NCI-H2029 treated with DMSO at 0.1 percent for 48 hours (cell line): ENCODE measurements at regions not wholly inside any gene's neighbourhood (a gene's known extent, or its start where the extent isn't known, plus 50 kb on each side); places are given as distances from the start of the nearest gene placed in this dataset.

Experiments
- DNase-seq: peaks from one replicate; lab custom pipeline; 2025; lab: John Stamatoyannopoulos, UW

- peak; percentile 81 for DNase-seq
Measured at GRCh38 chr11:86193297-86194095, 51.1 kb upstream of the EED start.

GRCh38 chr11:86192519-86193257 lies 51.9 kb upstream of the EED start:
- DNase-seq, result peak; percentile 45

- DNase-seq, result no peak
Measured at GRCh38 chr11:86191874-86192273, 52.7 kb upstream of the EED start.

GRCh38 chr11:86187027-86187426 lies 57.5 kb upstream of the EED start:
- DNase-seq, result no peak

GRCh38 chr11:86186386-86186785 lies 58.2 kb upstream of the EED start:
- DNase-seq, result no peak

DNA sequence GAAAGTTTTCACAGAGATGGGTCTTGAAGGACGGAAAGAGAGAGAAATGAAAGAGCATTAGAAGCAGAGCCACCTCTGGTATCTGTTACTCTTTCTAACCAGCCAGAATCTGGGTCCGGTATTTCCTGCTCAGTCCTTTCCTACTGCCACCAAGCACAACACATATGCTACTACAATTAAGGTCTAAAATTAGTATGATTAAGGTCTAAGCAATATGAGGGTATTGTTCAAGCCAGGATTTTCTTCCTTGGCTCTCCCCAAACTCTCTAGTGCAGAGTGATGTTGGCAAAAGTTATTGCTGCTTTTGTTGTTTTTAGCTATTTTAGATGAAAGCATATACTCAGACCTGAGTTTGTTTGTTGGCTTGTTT lies 59.2 kb upstream of the EED start:
- no peak for DNase-seq

- no peak for DNase-seq
Measured at GRCh38 chr11:86184728-86185380, 59.7 kb upstream of the EED start.

DNA sequence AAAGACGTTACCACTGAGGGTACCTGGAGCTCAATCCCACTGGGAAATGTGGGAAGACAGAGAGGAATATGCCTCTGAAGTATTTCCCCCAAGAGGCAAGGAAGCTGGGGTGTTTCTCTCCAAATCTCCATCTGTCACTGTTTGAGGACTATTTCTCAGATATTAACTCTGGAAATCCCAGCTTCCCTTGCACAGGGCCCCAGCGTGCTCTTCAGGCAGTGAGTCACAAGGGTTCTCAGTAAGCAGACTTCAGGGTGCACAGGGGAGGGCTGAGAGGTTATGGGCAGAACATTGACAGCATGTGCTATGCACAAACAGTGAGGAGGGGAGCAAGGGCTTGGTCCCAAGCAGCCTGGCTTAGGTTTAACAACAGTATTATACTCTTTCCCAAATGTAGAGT lies 60.9 kb upstream of the EED start:
- no peak for DNase-seq

- no peak for DNase-seq
Measured at GRCh38 chr11:86182976-86183584, 61.5 kb upstream of the EED start.

- no peak for DNase-seq
Measured at GRCh38 chr11:86181379-86181778, 63.2 kb upstream of the EED start.

GRCh38 chr11:86180851-86181250 lies 63.7 kb upstream of the EED start:
- no peak for DNase-seq

GRCh38 chr11:86180423-86180822 lies 64.1 kb upstream of the EED start:
- DNase-seq, result no peak

DNA sequence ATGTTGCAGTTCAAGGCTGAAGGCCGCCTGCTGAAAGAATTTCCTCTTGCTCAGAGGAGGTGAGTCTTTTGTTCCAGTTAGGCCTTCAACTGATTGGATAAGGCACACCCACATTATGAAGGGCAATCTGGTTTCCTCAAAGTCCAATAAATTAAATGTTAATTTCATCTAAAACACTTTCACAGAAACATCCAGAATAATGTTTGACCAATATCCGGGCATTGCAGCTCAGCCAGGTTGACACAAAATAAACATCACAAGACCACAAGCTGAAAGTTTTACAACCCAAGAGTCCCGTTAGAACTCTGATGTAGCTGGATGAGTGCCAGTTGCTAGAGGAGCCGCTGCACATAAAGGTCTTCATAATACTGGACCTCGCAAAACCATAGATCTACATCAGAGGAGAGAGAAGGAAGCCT lies 64.9 kb upstream of the EED start:
- no peak for DNase-seq

DNA sequence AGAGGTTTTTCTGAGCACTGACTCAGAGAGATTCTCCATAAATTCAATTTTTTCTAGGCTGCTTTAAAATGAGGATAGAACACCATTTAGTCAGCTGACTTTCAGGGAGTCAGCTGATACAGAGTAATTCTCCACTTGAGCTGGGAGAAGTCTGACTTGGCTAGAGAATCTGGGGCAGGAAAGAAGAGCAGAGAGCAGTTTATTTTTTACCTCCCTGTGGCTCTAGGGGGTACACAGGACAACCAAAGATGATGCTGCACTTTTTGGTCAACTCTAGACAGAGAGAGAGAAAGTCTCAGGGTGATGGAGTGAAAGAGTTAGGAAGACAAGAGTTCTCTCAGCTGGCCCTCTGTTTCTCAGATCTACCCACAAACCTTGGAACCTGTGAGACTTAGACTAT lies 67.3 kb upstream of the EED start:
- DNase-seq, result no peak

GRCh38 chr11:86176165-86176884 lies 68.2 kb upstream of the EED start:
- no peak for DNase-seq

GRCh38 chr11:86175626-86176025 lies 68.9 kb upstream of the EED start:
- DNase-seq, result no peak

- no peak for DNase-seq
Measured at GRCh38 chr11:86175191-86175590, 69.4 kb upstream of the EED start.

DNA sequence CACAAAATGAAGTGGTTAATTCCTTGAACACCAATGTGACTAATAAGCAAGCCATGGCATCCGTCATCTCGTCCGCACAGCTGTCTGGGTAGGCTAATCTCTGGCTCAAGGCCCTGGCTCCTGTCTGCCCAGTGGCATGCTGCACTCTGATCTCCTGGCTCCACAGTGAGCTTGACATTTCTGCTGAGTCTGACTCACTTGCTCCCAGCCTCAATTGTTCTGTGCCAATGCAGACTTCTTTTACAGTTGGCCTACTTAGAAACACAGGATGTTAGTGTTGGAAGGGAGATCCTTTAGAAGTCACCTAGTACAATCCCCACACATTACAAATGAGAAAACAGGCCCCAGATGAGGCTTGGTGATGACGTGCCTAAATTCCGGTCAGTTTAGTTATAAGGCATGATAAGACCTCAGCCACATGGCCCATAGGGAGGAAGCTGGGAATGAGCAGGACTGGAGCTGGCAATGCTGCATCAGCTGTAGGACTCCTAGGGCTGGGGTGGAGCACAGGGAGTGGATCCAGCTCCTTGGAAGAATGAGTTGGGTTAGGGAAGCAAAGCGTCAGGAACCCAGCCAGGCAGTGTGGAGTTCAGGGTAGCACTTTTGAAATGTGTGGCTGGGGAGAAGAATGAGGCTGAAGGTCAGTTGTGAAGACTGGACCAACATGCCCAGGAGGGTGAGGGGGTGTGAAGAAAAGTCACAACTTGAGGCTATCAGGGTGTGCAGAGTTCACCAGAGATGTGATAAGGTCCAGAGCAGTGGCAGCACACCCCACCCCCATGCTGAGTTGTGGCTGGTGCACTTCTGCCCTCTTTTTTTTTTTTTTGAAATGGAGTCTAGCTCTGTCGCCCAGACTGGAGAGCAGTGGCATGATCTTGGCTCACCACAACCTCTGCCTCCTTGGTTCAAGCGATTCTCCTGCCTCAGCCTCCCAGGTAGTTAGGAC lies 70.2 kb upstream of the EED start:
- no peak for DNase-seq

DNA sequence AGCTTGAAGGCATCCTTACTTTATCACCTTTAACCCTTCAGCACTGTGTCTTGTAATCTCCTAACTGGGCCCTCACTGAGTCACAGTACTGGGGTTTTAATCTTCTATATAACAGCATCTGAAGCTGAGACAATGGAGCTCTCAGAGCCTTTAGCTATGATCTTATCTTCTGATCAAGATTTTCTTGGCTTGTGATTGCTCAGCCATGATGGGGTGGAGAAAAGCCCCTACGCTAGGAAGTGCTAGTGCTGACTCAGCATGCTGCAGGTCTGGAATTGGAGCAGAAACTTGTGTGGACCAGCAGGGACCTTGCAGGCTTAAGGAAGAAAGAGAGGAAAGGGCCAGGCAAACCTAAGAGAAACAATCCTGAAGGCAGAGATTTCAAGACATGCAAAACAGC lies 71.7 kb upstream of the EED start:
- no peak for DNase-seq

DNA sequence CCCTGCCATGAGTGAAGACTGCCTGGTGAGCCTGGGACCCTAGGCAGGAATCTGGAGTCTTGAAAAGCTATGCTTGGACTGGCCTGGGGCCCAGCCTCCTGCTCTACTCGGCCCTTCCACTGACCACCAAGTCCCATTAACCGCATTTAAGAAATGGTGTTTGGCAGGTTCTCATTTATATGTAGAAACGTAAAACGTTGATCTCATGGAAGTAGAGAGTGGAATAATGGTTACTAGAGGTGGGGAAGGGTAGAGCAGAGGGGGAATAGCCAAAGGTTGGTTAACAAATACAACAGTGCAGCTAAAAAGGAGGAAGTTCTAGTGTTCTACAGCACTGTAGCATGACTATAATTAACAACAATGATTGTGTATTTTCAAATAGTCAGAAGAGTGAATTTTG lies 72.9 kb upstream of the EED start:
- DNase-seq, result no peak
